ENCODE measurements at regions not wholly inside any gene's neighbourhood (a gene's known extent, or its start where the extent isn't known, plus 50 kb on each side); places are given as distances from the start of the nearest gene placed in this dataset.

- no peaks in the 10 kb centered on the region for H3K79me2 ChIP-seq (ENCODE audit: insufficient read depth, low read length)
- H2AFZ ChIP-seq (ENCODE audit: low read depth, low read length, severe bottlenecking) = no peak overlapping the region
- no peak overlapping the region for H3K27ac ChIP-seq (ENCODE audit: low read depth, low read length)
- H3K36me3 ChIP-seq (ENCODE audit: low read length) = no peaks in the 10 kb centered on the region
- no peaks in the 10 kb centered on the region for H3F3A ChIP-seq (ENCODE audit: insufficient read depth)
- H3K9me3 ChIP-seq (ENCODE audit: insufficient read depth, low read length) = no peaks in the 10 kb centered on the region
- no peak overlapping the region for H3K9ac ChIP-seq (ENCODE audit: low read length)
- no peak overlapping the region for H3K4me2 ChIP-seq (ENCODE audit: low read depth, low read length, poor library complexity, severe bottlenecking)
- no peaks in the 10 kb centered on the region for H3K27me3 ChIP-seq (ENCODE audit: low read length)
- TF ChIP-seq CTCF (IDR thresholded peaks at IDR 0.05; ENCODE audit: insufficient read depth, low read length, poor library complexity, severe bottlenecking) = no peak
- no peak for TF ChIP-seq EZH2phosphoT487 (conservative IDR thresholded peaks at IDR 0.05; ENCODE audit: low read length)
- no peak overlapping the region for H3K4me3 ChIP-seq (ENCODE audit: insufficient read depth, low read length, poor library complexity, severe bottlenecking)
- H4K20me1 ChIP-seq (ENCODE audit: low read depth, low read length) = no peaks in the 10 kb centered on the region
- H3K9me2 ChIP-seq (replicated peaks; ENCODE audit: insufficient read depth, low read length) = no peaks in the 10 kb centered on the region
Observed at GRCh38 chr2:4412637-4413187, 709.3 kb downstream of the DCDC2C start.

GRCh38 chr2:4415171-4415570 is 711.8 kb downstream of the DCDC2C start:
- no peaks in the 10 kb centered on the region for H3K79me2 ChIP-seq (ENCODE audit: insufficient read depth, low read length)
- H3K27ac ChIP-seq (ENCODE audit: low read depth, low read length) = no peak overlapping the region
- H3K36me3 ChIP-seq (ENCODE audit: low read length) = no peaks in the 10 kb centered on the region
- H4K20me1 ChIP-seq (ENCODE audit: low read depth, low read length) = no peaks in the 10 kb centered on the region
- no peak overlapping the region for H3K4me2 ChIP-seq (ENCODE audit: low read depth, low read length, poor library complexity, severe bottlenecking)
- H2AFZ ChIP-seq (ENCODE audit: low read depth, low read length, severe bottlenecking) = no peak overlapping the region
- H3K4me3 ChIP-seq (ENCODE audit: insufficient read depth, low read length, poor library complexity, severe bottlenecking) = no peak overlapping the region
- no peaks in the 10 kb centered on the region for H3K9me2 ChIP-seq (replicated peaks; ENCODE audit: insufficient read depth, low read length)
- no peaks in the 10 kb centered on the region for H3F3A ChIP-seq (ENCODE audit: insufficient read depth)
- H3K9me3 ChIP-seq (ENCODE audit: insufficient read depth, low read length) = no peaks in the 10 kb centered on the region
- TF ChIP-seq CTCF (IDR thresholded peaks at IDR 0.05; ENCODE audit: insufficient read depth, low read length, poor library complexity, severe bottlenecking) (no peak), EZH2phosphoT487 (conservative IDR thresholded peaks at IDR 0.05; ENCODE audit: low read length) (no peak)
- H3K9ac ChIP-seq (ENCODE audit: low read length) = no peak overlapping the region
- H3K27me3 ChIP-seq (ENCODE audit: low read length) = no peaks in the 10 kb centered on the region

GRCh38 chr2:4415810-4416413 is 712.5 kb downstream of the DCDC2C start:
- Histone ChIP-seq H3K9ac (ENCODE audit: low read length) (no peak overlapping the region), H2AFZ (ENCODE audit: low read depth, low read length, severe bottlenecking) (no peak overlapping the region), H3K4me3 (ENCODE audit: insufficient read depth, low read length, poor library complexity, severe bottlenecking) (no peak overlapping the region), H3K27ac (ENCODE audit: low read depth, low read length) (no peak overlapping the region), H4K20me1 (ENCODE audit: low read depth, low read length) (no peaks in the 10 kb centered on the region), H3K9me2 (replicated peaks; ENCODE audit: insufficient read depth, low read length) (no peaks in the 10 kb centered on the region), H3K4me2 (ENCODE audit: low read depth, low read length, poor library complexity, severe bottlenecking) (no peak overlapping the region), H3K27me3 (ENCODE audit: low read length) (no peaks in the 10 kb centered on the region), H3K36me3 (ENCODE audit: low read length) (no peaks in the 10 kb centered on the region), H3K9me3 (ENCODE audit: insufficient read depth, low read length) (no peaks in the 10 kb centered on the region), H3F3A (ENCODE audit: insufficient read depth) (no peaks in the 10 kb centered on the region), H3K79me2 (ENCODE audit: insufficient read depth, low read length) (no peaks in the 10 kb centered on the region)
- TF ChIP-seq EZH2phosphoT487 (conservative IDR thresholded peaks at IDR 0.05; ENCODE audit: low read length) = no peak
- no peak for TF ChIP-seq CTCF (IDR thresholded peaks at IDR 0.05; ENCODE audit: insufficient read depth, low read length, poor library complexity, severe bottlenecking)
